HG03139 (cell line): ENCODE measurements at regions not wholly inside any gene's neighbourhood (a gene's known extent, or its start where the extent isn't known, plus 50 kb on each side); places are given as distances from the start of the nearest gene placed in this dataset.
"Not testable (repeated sequence)": the region's sequence is repeated elsewhere in the genome, so short reads cannot be mapped to it uniquely, and the experiment has no call there.

Source experiments
- ATAC-seq: cut with Tn5 transposase; IDR thresholded peaks from one replicate; pipeline ENCODE4 v1.9.1; 2021; ENCODE audit not compliant: unreplicated experiment

- ATAC-seq = no peak
Measured at GRCh38 chr2:155600296-155600695, 732.2 kb downstream of the NR4A2 start.

GRCh38 chr2:155599834-155600233 is 732.7 kb downstream of the NR4A2 start:
- ATAC-seq = no peak

- ATAC-seq = no peak
Measured at GRCh38 chr2:155583674-155584195, 748.8 kb downstream of the NR4A2 start.

GRCh38 chr2:155574941-155575340 is 757.6 kb downstream of the NR4A2 start:
- ATAC-seq = no peak

- no peak for ATAC-seq
Measured at GRCh38 chr2:155547571-155547970, 785.0 kb downstream of the NR4A2 start.

- no peak for ATAC-seq
Measured at GRCh38 chr2:155546721-155547555, 785.6 kb downstream of the NR4A2 start.

- ATAC-seq = not testable (repeated sequence)
Measured at GRCh38 chr2:155539028-155539427, 793.5 kb downstream of the NR4A2 start.

GRCh38 chr2:155528034-155528433 is 804.5 kb downstream of the NR4A2 start:
- ATAC-seq = no peak

- ATAC-seq = no peak
Measured at GRCh38 chr2:155525199-155525598, 807.3 kb downstream of the NR4A2 start.

- no peak for ATAC-seq
Measured at GRCh38 chr2:155519529-155520130, 812.9 kb downstream of the NR4A2 start.

GRCh38 chr2:155518094-155518493 is 814.4 kb downstream of the NR4A2 start:
- no peak for ATAC-seq

- ATAC-seq = no peak
Measured at GRCh38 chr2:155517362-155517761, 815.2 kb downstream of the NR4A2 start.

GRCh38 chr2:155513248-155513647 is 814.8 kb downstream of the KCNJ3 start:
- no peak for ATAC-seq

- no peak for ATAC-seq
Measured at GRCh38 chr2:155502766-155503165, 804.3 kb downstream of the KCNJ3 start.

- ATAC-seq = no peak
Measured at GRCh38 chr2:155498106-155498505, 799.6 kb downstream of the KCNJ3 start.

GRCh38 chr2:155494744-155495143 is 796.2 kb downstream of the KCNJ3 start:
- no peak for ATAC-seq

GRCh38 chr2:155485141-155485842 is 786.8 kb downstream of the KCNJ3 start:
- no peak for ATAC-seq

- no peak for ATAC-seq
Measured at GRCh38 chr2:155481141-155481540, 782.6 kb downstream of the KCNJ3 start.

- ATAC-seq = not testable (repeated sequence)
Measured at GRCh38 chr2:155472018-155472417, 773.5 kb downstream of the KCNJ3 start.

GRCh38 chr2:155456222-155456621 is 757.7 kb downstream of the KCNJ3 start:
- no peak for ATAC-seq

- ATAC-seq = no peak
Measured at GRCh38 chr2:155442755-155443372, 744.4 kb downstream of the KCNJ3 start.
